Neural progenitor cell (in vitro differentiated cells): ENCODE measurements at regions not wholly inside any gene's neighbourhood (a gene's known extent, or its start where the extent isn't known, plus 50 kb on each side); places are given as distances from the start of the nearest gene placed in this dataset.

ENCODE experiments used
- EZH2 ChIP-seq: fragments of 200-600 bp; sonication (generic); IDR thresholded peaks from 2 replicates; pipeline ENCODE4 v1.6.1; 2017; ENCODE audit warnings: antibody characterized with exemption, mild to moderate bottlenecking, moderate library complexity
- EZH2phosphoT487 ChIP-seq: fragments of 200-600 bp; sonication (generic); IDR thresholded peaks from 2 replicates; pipeline ENCODE4 v1.6.1; 2017; ENCODE audit warnings: antibody characterized with exemption
- TF ChIP-seq, protein P1 (sequence below): fragments of 200-600 bp; sonication (generic); IDR thresholded peaks from 2 replicates; pipeline ENCODE4 v1.5.1; 2017; ENCODE audit warnings: antibody characterized with exemption, mild to moderate bottlenecking

DNA sequence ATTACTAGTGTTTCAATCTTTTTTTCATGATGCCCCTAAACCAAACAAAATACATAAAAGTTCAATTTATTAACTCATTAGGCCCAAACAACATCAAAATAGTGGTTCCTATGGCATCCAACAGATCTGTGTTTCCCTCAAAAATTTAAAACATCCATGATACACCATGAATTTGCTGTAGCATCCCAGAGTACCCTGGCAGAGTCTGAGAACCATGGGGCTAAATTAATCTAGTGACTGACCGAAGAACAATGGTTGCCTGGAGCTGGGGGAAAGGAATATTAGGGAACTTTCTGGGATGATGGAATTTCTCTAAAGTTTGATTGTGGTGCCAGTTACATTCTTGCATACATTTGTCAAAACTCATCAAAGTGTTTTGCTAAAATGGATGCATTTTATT, 79.5 kb upstream of the TRIO start:
- no peak for TF ChIP-seq EZH2
- TF ChIP-seq, protein P1, sequence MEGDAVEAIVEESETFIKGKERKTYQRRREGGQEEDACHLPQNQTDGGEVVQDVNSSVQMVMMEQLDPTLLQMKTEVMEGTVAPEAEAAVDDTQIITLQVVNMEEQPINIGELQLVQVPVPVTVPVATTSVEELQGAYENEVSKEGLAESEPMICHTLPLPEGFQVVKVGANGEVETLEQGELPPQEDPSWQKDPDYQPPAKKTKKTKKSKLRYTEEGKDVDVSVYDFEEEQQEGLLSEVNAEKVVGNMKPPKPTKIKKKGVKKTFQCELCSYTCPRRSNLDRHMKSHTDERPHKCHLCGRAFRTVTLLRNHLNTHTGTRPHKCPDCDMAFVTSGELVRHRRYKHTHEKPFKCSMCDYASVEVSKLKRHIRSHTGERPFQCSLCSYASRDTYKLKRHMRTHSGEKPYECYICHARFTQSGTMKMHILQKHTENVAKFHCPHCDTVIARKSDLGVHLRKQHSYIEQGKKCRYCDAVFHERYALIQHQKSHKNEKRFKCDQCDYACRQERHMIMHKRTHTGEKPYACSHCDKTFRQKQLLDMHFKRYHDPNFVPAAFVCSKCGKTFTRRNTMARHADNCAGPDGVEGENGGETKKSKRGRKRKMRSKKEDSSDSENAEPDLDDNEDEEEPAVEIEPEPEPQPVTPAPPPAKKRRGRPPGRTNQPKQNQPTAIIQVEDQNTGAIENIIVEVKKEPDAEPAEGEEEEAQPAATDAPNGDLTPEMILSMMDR, result no peak
- TF ChIP-seq EZH2phosphoT487, result no peak
